C1 segment of cervical spinal cord (tissue), 14 donors: ENCODE measurements at regions not wholly inside any gene's neighbourhood (a gene's known extent, or its start where the extent isn't known, plus 50 kb on each side); places are given as distances from the start of the nearest gene placed in this dataset.

ENCODE experiments used
- DNase-seq, 14 donors: peaks; one replicate each; lab custom pipeline; 2025; lab: John Stamatoyannopoulos, UW

GRCh38 chr22:47724030-47724429 is 961.6 kb downstream of the TBC1D22A start:
- no peak for DNase-seq

- no peak for DNase-seq
These were observed 955.9 kb downstream of the TBC1D22A start for GRCh38 chr22:47718337-47718736.

GRCh38 chr22:47716890-47717615 is 954.6 kb downstream of the TBC1D22A start:
- DNase-seq: no peak

DNA sequence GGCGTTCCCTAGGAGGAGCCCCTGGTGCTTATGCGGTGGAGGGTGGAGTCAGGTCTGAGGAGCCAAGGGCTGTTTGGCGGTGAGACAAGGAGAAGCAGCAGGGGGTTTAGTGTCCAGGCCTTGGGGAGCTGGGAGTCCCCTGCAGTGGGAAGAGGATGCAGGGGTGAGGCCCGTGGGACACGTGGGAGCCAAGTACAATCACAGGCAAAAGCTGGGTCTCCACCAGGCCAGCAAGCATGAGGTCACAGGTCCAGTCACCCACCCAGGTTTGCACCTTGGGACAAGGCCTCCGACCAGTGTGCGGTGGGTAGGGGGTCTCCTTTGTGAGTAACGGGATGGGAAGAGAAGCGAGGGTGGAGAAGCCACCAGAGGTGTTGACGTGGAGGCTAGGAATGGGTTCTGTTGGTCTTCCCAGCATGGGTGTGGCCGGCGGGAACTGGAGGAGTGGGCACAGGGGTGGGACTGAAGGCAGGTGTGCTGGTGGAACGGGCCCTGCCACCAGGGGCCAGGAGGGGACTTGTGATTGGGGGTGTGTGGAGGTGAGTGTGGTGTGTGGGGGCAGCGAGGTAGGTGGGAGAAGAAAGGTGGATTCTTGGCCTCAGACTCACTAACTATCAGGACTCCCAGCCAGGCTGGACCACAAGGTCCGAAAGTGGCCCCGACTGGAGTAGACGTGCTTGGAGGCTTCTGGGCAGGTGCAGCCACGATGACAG is 953.6 kb downstream of the TBC1D22A start:
- no peak for DNase-seq

- no peak for DNase-seq
These were observed 951.5 kb downstream of the TBC1D22A start for GRCh38 chr22:47713941-47714340.

DNA sequence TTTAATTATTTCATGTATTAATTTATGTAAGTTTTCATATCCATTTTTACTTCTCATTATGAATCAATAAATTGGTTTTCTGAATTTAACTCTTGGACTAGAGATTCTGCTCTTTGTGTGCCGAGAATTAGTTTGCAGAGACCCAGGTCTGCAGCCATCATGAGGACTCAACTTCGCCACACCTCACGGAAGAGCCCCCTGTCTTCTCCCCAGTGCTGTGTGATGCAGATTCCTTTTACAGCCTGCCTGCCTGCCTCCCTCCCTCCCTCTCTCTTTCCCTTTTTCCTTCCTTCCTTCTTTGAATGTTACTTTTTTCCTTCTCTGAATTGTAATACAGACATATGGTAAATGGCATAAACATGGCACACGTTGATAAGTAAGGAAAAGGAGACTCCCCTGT is 947.7 kb downstream of the TBC1D22A start:
- DNase-seq: no peak

GRCh38 chr22:47705350-47705749 is 942.9 kb downstream of the TBC1D22A start:
- no peak for DNase-seq

DNA sequence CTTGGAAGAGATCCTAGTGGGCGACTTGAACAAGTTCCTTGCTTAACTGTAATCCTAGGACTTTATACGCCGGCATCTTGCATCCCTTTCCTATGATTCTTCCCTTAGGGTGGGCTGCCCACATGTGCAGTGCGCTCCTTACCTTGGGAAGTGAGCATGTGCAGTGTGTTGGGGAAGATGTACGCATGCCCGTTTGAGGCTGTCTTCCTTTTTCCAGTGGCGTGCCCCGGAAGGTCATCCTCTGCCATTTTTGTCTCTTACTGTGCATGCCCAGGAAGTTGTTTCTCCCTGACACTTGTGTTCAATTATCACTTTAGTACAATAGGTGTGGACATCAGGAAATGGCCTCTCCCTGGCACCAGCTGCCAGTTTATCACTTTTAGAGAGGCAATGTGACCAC is 936.5 kb downstream of the TBC1D22A start:
- DNase-seq: no peak

GRCh38 chr22:47697861-47698260 is 935.4 kb downstream of the TBC1D22A start:
- DNase-seq: no peak

- DNase-seq: no peak
These were observed 934.3 kb downstream of the TBC1D22A start for GRCh38 chr22:47696776-47697175.

DNA sequence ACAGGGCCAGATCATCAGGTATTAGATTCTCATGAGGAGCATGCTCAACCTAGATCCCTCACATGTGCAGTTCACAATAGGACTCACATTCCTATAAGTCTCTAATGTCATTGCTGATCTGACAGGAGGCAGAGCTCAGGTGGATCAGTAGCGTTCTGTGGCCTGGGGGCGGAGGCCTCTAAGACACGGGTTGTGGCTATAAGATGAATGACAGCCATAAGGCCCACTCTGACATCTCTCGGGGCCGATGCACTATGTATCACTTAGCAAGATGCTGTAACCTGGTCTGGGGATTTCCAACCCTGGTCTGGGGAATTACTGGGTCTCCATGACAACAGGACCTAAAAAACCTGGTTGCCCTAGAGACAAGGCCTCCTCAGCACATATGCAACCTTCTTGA is 932.7 kb downstream of the TBC1D22A start:
- no peak for DNase-seq

GRCh38 chr22:47694536-47695130 is 932.2 kb downstream of the TBC1D22A start:
- no peak for DNase-seq

GRCh38 chr22:47693606-47694005 is 931.2 kb downstream of the TBC1D22A start:
- DNase-seq: no peak

DNA sequence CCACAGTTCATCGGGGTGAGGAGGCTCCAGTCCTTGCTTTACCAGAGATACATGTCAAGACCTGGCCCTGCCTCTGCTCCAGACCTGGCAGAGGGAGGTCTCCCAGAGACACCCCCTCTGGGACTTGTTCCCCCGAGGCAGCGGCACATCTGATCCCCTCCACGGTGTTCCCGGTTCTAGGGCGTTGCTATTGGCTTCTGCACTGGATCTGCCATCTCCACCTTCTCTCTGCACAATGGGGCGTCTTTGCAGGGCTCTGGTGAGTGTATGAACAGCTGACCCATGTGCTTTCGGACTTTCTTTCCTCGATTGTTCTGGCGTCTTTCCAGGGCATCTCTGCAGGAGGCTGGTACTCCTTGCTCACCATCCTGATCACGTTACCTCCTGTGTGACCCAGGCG is 930.4 kb downstream of the TBC1D22A start:
- DNase-seq: no peak

- DNase-seq: no peak
These were observed 928.9 kb downstream of the TBC1D22A start for GRCh38 chr22:47691152-47691895.

- DNase-seq: no peak
These were observed 928.1 kb downstream of the TBC1D22A start for GRCh38 chr22:47690586-47690985.

DNA sequence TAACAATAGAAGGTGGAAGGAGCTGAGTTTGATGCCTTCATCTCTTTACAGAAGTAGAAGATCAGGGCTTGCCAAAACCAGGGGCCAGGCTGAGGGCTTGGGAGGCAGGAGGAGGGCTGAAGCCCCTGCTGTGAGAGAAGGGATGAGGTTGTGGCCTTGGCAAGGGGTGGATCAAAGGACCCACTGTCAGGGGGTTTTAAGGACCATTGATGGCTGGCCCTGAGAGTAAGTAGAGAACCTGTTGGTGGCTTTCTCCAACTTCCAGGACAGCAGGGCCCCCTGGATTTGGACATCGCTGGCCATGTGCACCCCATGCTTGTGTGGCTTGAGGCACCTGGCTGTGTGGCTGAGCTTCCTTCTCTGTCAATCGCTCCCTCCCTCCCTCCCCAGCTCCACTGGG is 927.7 kb downstream of the TBC1D22A start:
- DNase-seq: no peak

GRCh38 chr22:47687776-47688175 is 925.3 kb downstream of the TBC1D22A start:
- no peak for DNase-seq

GRCh38 chr22:47687346-47687655 is 924.9 kb downstream of the TBC1D22A start:
- DNase-seq: no peak

DNA sequence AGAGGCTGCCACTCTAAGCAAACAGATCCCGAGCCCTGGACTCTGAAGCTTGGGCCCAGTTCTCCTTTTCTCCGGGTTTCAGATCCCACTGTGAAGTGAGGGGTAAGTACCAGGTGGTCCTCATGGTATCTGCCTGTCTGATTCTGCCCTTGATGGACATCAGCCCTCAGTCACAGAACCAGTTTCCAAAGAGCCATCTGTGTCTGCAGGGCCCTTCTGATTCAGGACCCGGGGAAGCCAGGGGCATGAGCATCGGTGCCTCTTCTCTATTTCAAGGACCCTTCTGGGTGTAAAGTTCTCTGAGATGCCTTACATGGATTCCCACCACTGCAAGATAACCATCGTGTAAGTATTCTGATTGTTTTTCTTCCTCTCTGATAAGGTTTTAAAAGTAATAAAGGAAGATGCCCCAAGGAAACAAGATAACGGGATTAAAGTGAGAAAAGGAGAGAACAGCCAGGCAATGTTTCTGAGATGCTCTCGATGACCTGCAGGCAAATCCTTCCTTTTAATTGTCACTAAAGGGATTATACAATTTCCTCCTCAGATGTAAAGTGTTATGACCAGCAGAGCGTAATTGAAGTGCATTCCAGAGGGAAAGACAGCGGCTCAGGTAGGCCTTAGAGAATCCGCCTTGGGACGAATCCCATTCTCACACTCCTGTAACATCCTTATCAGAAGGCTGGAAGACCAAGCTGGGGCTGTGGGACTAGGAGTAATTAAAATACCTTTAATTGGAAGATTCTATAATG is 924.3 kb downstream of the TBC1D22A start:
- no peak for DNase-seq

GRCh38 chr22:47681411-47682165 is 919.1 kb downstream of the TBC1D22A start:
- DNase-seq: no peak
